ENCODE measurements at regions not wholly inside any gene's neighbourhood (a gene's known extent, or its start where the extent isn't known, plus 50 kb on each side); places are given as distances from the start of the nearest gene placed in this dataset.

DNA sequence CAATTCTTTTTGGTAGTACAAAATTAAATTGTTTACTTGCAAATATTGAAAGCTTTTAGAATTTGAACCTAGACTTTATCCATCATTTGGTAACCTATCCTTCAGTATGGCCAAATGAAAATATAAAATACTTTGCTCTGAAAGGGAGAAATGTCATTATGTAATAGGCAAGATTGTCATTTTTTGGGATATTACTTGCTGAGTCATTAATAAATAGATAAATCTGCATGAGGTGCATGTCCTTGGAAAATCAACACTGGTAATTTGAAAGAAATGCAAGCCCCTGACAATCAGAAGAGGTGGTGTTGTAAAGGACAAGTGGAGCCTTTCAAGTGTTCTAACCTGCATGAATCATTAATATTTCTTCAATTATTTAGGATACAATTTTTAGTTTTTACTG, 231.8 kb upstream of the CCNG1 start:
- TF ChIP-seq, protein P1, sequence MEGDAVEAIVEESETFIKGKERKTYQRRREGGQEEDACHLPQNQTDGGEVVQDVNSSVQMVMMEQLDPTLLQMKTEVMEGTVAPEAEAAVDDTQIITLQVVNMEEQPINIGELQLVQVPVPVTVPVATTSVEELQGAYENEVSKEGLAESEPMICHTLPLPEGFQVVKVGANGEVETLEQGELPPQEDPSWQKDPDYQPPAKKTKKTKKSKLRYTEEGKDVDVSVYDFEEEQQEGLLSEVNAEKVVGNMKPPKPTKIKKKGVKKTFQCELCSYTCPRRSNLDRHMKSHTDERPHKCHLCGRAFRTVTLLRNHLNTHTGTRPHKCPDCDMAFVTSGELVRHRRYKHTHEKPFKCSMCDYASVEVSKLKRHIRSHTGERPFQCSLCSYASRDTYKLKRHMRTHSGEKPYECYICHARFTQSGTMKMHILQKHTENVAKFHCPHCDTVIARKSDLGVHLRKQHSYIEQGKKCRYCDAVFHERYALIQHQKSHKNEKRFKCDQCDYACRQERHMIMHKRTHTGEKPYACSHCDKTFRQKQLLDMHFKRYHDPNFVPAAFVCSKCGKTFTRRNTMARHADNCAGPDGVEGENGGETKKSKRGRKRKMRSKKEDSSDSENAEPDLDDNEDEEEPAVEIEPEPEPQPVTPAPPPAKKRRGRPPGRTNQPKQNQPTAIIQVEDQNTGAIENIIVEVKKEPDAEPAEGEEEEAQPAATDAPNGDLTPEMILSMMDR (conservative IDR thresholded peaks at IDR 0.05; ENCODE audit: low read depth, low read length) = no peak
- TF ChIP-seq, protein P2, sequence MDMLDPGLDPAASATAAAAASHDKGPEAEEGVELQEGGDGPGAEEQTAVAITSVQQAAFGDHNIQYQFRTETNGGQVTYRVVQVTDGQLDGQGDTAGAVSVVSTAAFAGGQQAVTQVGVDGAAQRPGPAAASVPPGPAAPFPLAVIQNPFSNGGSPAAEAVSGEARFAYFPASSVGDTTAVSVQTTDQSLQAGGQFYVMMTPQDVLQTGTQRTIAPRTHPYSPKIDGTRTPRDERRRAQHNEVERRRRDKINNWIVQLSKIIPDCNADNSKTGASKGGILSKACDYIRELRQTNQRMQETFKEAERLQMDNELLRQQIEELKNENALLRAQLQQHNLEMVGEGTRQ (IDR thresholded peaks at IDR 0.05; ENCODE audit: low read depth, low read length) = no peak
- TF ChIP-seq BHLHE40 (IDR thresholded peaks at IDR 0.05; ENCODE audit: low read depth, low read length) (no peak), SMC3 (IDR thresholded peaks at IDR 0.05; ENCODE audit: low read depth, low read length) (no peak), MXI1 (IDR thresholded peaks at IDR 0.05; ENCODE audit: borderline replicate concordance, low read depth, low read length) (no peak), MAFK (IDR thresholded peaks at IDR 0.05; ENCODE audit: low read depth, low read length) (peak; percentile 33; the same call in 1 of the 2 replicates), NFE2L2 (IDR thresholded peaks at IDR 0.05; ENCODE audit: low read depth, low read length) (no peak), CEBPB (IDR thresholded peaks at IDR 0.05; ENCODE audit: low read depth, low read length) (no peak), POLR2A (IDR thresholded peaks at IDR 0.05; ENCODE audit: low read depth, low read length) (no peak)

All from IMR-90 (cell line).